UCSD-AML1 (cell line): ENCODE measurements at regions not wholly inside any gene's neighbourhood (a gene's known extent, or its start where the extent isn't known, plus 50 kb on each side); places are given as distances from the start of the nearest gene placed in this dataset.
"Not testable (repeated sequence)": the region's sequence is repeated elsewhere in the genome, so short reads cannot be mapped to it uniquely, and the experiment has no call there.

Experiments used
- DNase-seq: peaks from one replicate; lab custom pipeline; 2025; ENCODE audit not compliant: unreplicated experiment; lab: John Stamatoyannopoulos, UW

GRCh38 chr20:4635781-4636180 lies 50.5 kb upstream of the PRNP start:
- no peak for DNase-seq

- DNase-seq = no peak
These were observed 50.9 kb upstream of the PRNP start for GRCh38 chr20:4635342-4635741.

- DNase-seq = no peak
These were observed 52.5 kb upstream of the PRNP start for GRCh38 chr20:4633780-4634179.

GRCh38 chr20:4633379-4633778 lies 52.9 kb upstream of the PRNP start:
- no peak for DNase-seq

GRCh38 chr20:4632876-4633275 lies 53.4 kb upstream of the PRNP start:
- DNase-seq = no peak

- no peak for DNase-seq
These were observed 60.0 kb upstream of the PRNP start for GRCh38 chr20:4626228-4626627.

- DNase-seq = no peak
These were observed 60.6 kb upstream of the PRNP start for GRCh38 chr20:4625687-4626086.

GRCh38 chr20:4624675-4625336 lies 61.5 kb upstream of the PRNP start:
- not testable (repeated sequence) for DNase-seq

- not testable (repeated sequence) for DNase-seq
These were observed 67.1 kb upstream of the PRNP start for GRCh38 chr20:4619144-4619543.

- no peak for DNase-seq
These were observed 68.8 kb upstream of the PRNP start for GRCh38 chr20:4617484-4617883.

GRCh38 chr20:4617019-4617418 lies 69.2 kb upstream of the PRNP start:
- DNase-seq = no peak

GRCh38 chr20:4613718-4614620 lies 72.3 kb upstream of the PRNP start:
- no peak for DNase-seq

GRCh38 chr20:4613184-4613583 lies 73.1 kb upstream of the PRNP start:
- no peak for DNase-seq

GRCh38 chr20:4610871-4611270 lies 75.4 kb upstream of the PRNP start:
- DNase-seq = no peak

GRCh38 chr20:4609511-4609910 lies 76.7 kb upstream of the PRNP start:
- no peak for DNase-seq

GRCh38 chr20:4608861-4609260 lies 77.4 kb upstream of the PRNP start:
- DNase-seq = no peak

- DNase-seq = no peak
These were observed 79.0 kb upstream of the PRNP start for GRCh38 chr20:4607287-4607713.

GRCh38 chr20:4606051-4606450 lies 80.2 kb upstream of the PRNP start:
- no peak for DNase-seq

GRCh38 chr20:4605166-4605565 lies 81.1 kb upstream of the PRNP start:
- no peak for DNase-seq

GRCh38 chr20:4604580-4604979 lies 81.7 kb upstream of the PRNP start:
- DNase-seq = no peak

GRCh38 chr20:4603724-4604123 lies 82.5 kb upstream of the PRNP start:
- no peak for DNase-seq

- DNase-seq = no peak
These were observed 84.0 kb upstream of the PRNP start for GRCh38 chr20:4602297-4602631.
